Astrocyte (in vitro differentiated cells and primary cell): ENCODE measurements at regions not wholly inside any gene's neighbourhood (a gene's known extent, or its start where the extent isn't known, plus 50 kb on each side); places are given as distances from the start of the nearest gene placed in this dataset.
A peak's percentile ranks its signal among the peaks of the same experiment; 100 is the strongest.

ENCODE experiments used
- DNase-seq: peaks from one replicate; pipeline ENCODE4 v3.0.0-alpha.2; 2010; ENCODE audit warnings: low read depth
- FAIRE-seq: peaks from 2 replicates; lab custom pipeline; 2011; peaks lifted over from hg19 to GRCh38; lab: Jason Lieb, UNC
- H2AFZ ChIP-seq: 2 replicates; pipeline ENCODE4 v1.6.0; 2012; ENCODE audit warnings: low read depth, low read length, inconsistent platforms
- H3K27ac ChIP-seq: 2 replicates; pipeline ENCODE4 v1.5.1; 2011; ENCODE audit warnings: low read depth, low read length, inconsistent platforms
- H3K27me3 ChIP-seq: 2 replicates; pipeline ENCODE4 v1.6.0; 2011; ENCODE audit warnings: low read length, inconsistent platforms; ENCODE audit not compliant: insufficient read depth
- H3K36me3 ChIP-seq: 2 replicates; pipeline ENCODE4 v1.5.1; 2011; ENCODE audit warnings: low read length, inconsistent platforms; ENCODE audit not compliant: insufficient read depth
- H3K4me1 ChIP-seq: 2 replicates; pipeline ENCODE4 v1.5.1; 2011; ENCODE audit warnings: low read length, inconsistent platforms; ENCODE audit not compliant: insufficient read depth
- H3K4me2 ChIP-seq: 2 replicates; pipeline ENCODE4 v1.6.0; 2012; ENCODE audit warnings: low read length, inconsistent platforms
- H3K4me3 ChIP-seq: 2 replicates; pipeline ENCODE4 v1.5.1; 2011; ENCODE audit warnings: low read depth, mild to moderate bottlenecking, low read length, inconsistent platforms; ENCODE audit not compliant: insufficient read depth
- H3K79me2 ChIP-seq: 2 replicates; pipeline ENCODE4 v1.6.0; 2012; ENCODE audit warnings: mild to moderate bottlenecking, low read length, inconsistent platforms; ENCODE audit not compliant: insufficient read depth
- H3K9ac ChIP-seq: 2 replicates; pipeline ENCODE4 v1.6.0; 2012; ENCODE audit warnings: mild to moderate bottlenecking, low read length, inconsistent platforms
- H3K9me3 ChIP-seq: 2 replicates; pipeline ENCODE4 v1.5.1; 2012; ENCODE audit warnings: low read depth, mild to moderate bottlenecking, low read length, inconsistent platforms; ENCODE audit not compliant: insufficient read depth
- H4K20me1 ChIP-seq: 2 replicates; pipeline ENCODE4 v1.6.0; 2012; ENCODE audit warnings: low read length, inconsistent platforms; ENCODE audit not compliant: insufficient read depth
- H3K27ac Mint-ChIP-seq: one replicate; pipeline ENCODE4 v1.8.0; 2021; ENCODE audit warnings: mild to moderate bottlenecking, mixed read lengths; ENCODE audit not compliant: unreplicated experiment
- H3K27me3 Mint-ChIP-seq: one replicate; pipeline ENCODE4 v1.8.0; 2021; ENCODE audit warnings: low read depth, mixed read lengths; ENCODE audit not compliant: unreplicated experiment
- H3K36me3 Mint-ChIP-seq: one replicate; pipeline ENCODE4 v1.8.0; 2021; ENCODE audit warnings: low read depth, mixed read lengths; ENCODE audit not compliant: unreplicated experiment
- H3K4me1 Mint-ChIP-seq: one replicate; pipeline ENCODE4 v1.8.0; 2021; ENCODE audit warnings: low read depth, mixed read lengths; ENCODE audit not compliant: unreplicated experiment
- H3K4me3 Mint-ChIP-seq: one replicate; pipeline ENCODE4 v1.8.0; 2021; ENCODE audit warnings: mild to moderate bottlenecking, moderate library complexity, mixed read lengths; ENCODE audit not compliant: unreplicated experiment
- H3K9me3 Mint-ChIP-seq: one replicate; pipeline ENCODE4 v1.8.0; 2021; ENCODE audit warnings: mild to moderate bottlenecking, mixed read lengths; ENCODE audit not compliant: unreplicated experiment
- EZH2 ChIP-seq: IDR thresholded peaks from 2 replicates; pipeline ENCODE4 v1.6.1; 2012; ENCODE audit warnings: mild to moderate bottlenecking, low read length, inconsistent platforms; ENCODE audit not compliant: insufficient read depth
- TF ChIP-seq, protein P1 (sequence below): IDR thresholded peaks from 2 replicates; pipeline ENCODE4 v1.5.1; 2011; ENCODE audit warnings: low read depth, mild to moderate bottlenecking, inconsistent platforms, low read length, moderate library complexity; ENCODE audit not compliant: insufficient read depth

- Histone ChIP-seq H3K9me3 (no peaks in the 10 kb centered on the region), H3K4me3 (no peak overlapping the region), H3K79me2 (no peaks in the 10 kb centered on the region), H3K9ac (no peak overlapping the region), H3K4me2 (no peak overlapping the region), H3K27ac (no peak overlapping the region), H3K36me3 (no peaks in the 10 kb centered on the region), H2AFZ (no peak overlapping the region), H4K20me1 (no peaks in the 10 kb centered on the region), H3K27me3 (no peaks in the 10 kb centered on the region), H3K4me1 (no peaks in the 10 kb centered on the region)
- peaks cover 5% of the 10 kb centered on the region for H3K4me1 Mint-ChIP-seq
- H3K9me3 Mint-ChIP-seq = no peaks in the 10 kb centered on the region
- TF ChIP-seq, protein P1, sequence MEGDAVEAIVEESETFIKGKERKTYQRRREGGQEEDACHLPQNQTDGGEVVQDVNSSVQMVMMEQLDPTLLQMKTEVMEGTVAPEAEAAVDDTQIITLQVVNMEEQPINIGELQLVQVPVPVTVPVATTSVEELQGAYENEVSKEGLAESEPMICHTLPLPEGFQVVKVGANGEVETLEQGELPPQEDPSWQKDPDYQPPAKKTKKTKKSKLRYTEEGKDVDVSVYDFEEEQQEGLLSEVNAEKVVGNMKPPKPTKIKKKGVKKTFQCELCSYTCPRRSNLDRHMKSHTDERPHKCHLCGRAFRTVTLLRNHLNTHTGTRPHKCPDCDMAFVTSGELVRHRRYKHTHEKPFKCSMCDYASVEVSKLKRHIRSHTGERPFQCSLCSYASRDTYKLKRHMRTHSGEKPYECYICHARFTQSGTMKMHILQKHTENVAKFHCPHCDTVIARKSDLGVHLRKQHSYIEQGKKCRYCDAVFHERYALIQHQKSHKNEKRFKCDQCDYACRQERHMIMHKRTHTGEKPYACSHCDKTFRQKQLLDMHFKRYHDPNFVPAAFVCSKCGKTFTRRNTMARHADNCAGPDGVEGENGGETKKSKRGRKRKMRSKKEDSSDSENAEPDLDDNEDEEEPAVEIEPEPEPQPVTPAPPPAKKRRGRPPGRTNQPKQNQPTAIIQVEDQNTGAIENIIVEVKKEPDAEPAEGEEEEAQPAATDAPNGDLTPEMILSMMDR = no peak
- TF ChIP-seq EZH2 = no peak
- no peak overlapping the region for H3K4me3 Mint-ChIP-seq
- no peak overlapping the region for H3K27ac Mint-ChIP-seq
- FAIRE-seq (no peak), DNase-seq (no peak)
- H3K36me3 Mint-ChIP-seq = no peaks in the 10 kb centered on the region
- H3K27me3 Mint-ChIP-seq = no peaks in the 10 kb centered on the region
These were observed 399.8 kb upstream of the ST6GAL2 start for GRCh38 chr2:107285621-107286299.

GRCh38 chr2:107290041-107290440 lies 404.1 kb upstream of the ST6GAL2 start:
- Histone ChIP-seq H3K36me3 (no peaks in the 10 kb centered on the region), H3K27ac (no peak overlapping the region), H3K9ac (no peak overlapping the region), H3K4me3 (no peak overlapping the region), H3K27me3 (no peaks in the 10 kb centered on the region), H3K4me1 (no peaks in the 10 kb centered on the region), H3K9me3 (peaks cover 4% of the 10 kb centered on the region), H4K20me1 (no peaks in the 10 kb centered on the region), H2AFZ (no peak overlapping the region), H3K79me2 (no peaks in the 10 kb centered on the region), H3K4me2 (no peak overlapping the region)
- no peaks in the 10 kb centered on the region for H3K36me3 Mint-ChIP-seq
- H3K27ac Mint-ChIP-seq = no peak overlapping the region
- no peak overlapping the region for H3K4me3 Mint-ChIP-seq
- DNase-seq = no peak
- TF ChIP-seq EZH2 = no peak
- TF ChIP-seq, protein P1 = no peak
- no peaks in the 10 kb centered on the region for H3K27me3 Mint-ChIP-seq
- peaks cover 8% of the 10 kb centered on the region for H3K4me1 Mint-ChIP-seq
- peaks cover under 1% of the 10 kb centered on the region for H3K9me3 Mint-ChIP-seq
- no peak for FAIRE-seq

DNA sequence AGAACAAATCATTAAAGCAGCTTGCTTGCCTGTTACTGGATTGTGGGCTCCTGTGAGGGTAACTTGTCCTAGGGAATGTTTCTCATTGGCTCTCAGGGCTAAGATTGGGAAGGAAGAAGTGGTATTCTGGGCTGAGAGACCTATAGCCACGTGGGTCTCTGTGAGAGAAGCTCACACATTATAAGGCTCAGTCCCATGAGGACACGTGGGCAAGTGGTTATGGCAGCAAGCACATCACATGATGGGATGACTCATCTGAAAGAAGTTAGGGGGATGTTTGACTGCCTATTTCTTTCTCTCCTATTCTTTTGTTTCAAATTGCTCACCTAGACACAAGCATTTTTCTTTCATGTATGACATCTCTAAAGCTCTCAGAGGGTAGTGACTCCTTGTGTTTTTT lies 418.0 kb upstream of the ST6GAL2 start:
- Mint-ChIP-seq H3K4me1 (peaks cover 8% of the 10 kb centered on the region), H3K36me3 (no peaks in the 10 kb centered on the region), H3K9me3 (no peaks in the 10 kb centered on the region), H3K27ac (peak overlapping the region; percentile 58), H3K4me3 (no peak overlapping the region), H3K27me3 (no peaks in the 10 kb centered on the region)
- Histone ChIP-seq H3K27me3 (no peaks in the 10 kb centered on the region), H4K20me1 (no peaks in the 10 kb centered on the region), H3K36me3 (no peaks in the 10 kb centered on the region), H3K4me2 (no peak overlapping the region), H3K4me1 (no peaks in the 10 kb centered on the region), H3K9me3 (no peaks in the 10 kb centered on the region), H3K4me3 (no peak overlapping the region), H2AFZ (no peak overlapping the region), H3K27ac (no peak overlapping the region), H3K9ac (no peak overlapping the region), H3K79me2 (no peaks in the 10 kb centered on the region)
- TF ChIP-seq, protein P1 = no peak
- TF ChIP-seq EZH2 = no peak
- DNase-seq = no peak
- no peak for FAIRE-seq
